HG02588 (cell line): ENCODE measurements at regions not wholly inside any gene's neighbourhood (a gene's known extent, or its start where the extent isn't known, plus 50 kb on each side); places are given as distances from the start of the nearest gene placed in this dataset.
"Not testable (repeated sequence)": the region's sequence is repeated elsewhere in the genome, so short reads cannot be mapped to it uniquely, and the experiment has no call there.

Source experiments
- ATAC-seq: cut with Tn5 transposase; IDR thresholded peaks from one replicate; pipeline ENCODE4 v1.9.1; 2021; ENCODE audit warnings: mild to moderate bottlenecking, moderate library complexity; ENCODE audit not compliant: unreplicated experiment

- peak; percentile 32 for ATAC-seq
These were observed 55.4 kb downstream of the TMEM121 start for GRCh38 chr14:105581551-105582341.

- ATAC-seq, result no peak
These were observed 56.3 kb downstream of the TMEM121 start for GRCh38 chr14:105582639-105583038.

- ATAC-seq, result not testable (repeated sequence)
These were observed 57.5 kb downstream of the TMEM121 start for GRCh38 chr14:105583914-105584313.

DNA sequence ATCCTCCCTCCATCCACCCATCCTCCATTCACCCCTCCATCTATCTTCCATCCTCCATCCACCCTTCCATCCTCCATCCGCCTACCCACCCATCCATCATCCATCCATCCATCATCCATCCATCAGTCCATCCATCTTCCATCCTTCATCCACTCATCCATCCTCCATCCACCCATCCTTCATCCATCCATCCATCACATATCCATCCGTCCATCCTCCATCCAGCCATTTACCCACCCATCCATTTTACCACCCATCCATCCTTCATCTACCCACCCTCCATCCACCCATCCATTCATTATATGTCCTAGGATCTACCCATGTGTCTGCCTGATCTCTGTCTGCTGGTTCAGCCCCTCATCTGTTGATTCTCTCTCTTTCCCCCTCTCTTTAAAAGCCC lies 58.9 kb downstream of the TMEM121 start:
- not testable (repeated sequence) for ATAC-seq

GRCh38 chr14:105585722-105586121 lies 59.3 kb downstream of the TMEM121 start:
- not testable (repeated sequence) for ATAC-seq

- not testable (repeated sequence) for ATAC-seq
These were observed 59.9 kb downstream of the TMEM121 start for GRCh38 chr14:105586144-105586872.

DNA sequence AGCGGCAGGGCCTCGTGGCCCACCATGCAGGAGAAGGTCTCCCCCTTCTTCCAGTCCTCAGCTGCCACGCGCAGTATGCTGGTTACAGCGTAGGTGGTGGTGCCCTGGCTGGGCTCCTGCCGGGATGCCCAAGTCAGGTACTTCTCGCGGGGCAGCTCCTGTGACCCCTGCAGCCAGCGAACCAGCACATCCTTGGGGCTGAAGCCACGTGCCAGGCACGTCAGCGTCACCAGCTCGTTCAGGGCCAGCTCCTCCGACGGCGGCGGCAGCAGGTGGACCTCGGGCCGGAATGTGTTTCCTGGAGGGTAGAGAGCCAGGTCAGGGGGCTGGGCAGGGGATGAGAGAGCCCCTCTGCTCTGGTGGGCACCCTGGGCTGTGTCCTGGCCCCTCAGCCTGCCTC lies 60.7 kb downstream of the TMEM121 start:
- ATAC-seq, result not testable (repeated sequence)

DNA sequence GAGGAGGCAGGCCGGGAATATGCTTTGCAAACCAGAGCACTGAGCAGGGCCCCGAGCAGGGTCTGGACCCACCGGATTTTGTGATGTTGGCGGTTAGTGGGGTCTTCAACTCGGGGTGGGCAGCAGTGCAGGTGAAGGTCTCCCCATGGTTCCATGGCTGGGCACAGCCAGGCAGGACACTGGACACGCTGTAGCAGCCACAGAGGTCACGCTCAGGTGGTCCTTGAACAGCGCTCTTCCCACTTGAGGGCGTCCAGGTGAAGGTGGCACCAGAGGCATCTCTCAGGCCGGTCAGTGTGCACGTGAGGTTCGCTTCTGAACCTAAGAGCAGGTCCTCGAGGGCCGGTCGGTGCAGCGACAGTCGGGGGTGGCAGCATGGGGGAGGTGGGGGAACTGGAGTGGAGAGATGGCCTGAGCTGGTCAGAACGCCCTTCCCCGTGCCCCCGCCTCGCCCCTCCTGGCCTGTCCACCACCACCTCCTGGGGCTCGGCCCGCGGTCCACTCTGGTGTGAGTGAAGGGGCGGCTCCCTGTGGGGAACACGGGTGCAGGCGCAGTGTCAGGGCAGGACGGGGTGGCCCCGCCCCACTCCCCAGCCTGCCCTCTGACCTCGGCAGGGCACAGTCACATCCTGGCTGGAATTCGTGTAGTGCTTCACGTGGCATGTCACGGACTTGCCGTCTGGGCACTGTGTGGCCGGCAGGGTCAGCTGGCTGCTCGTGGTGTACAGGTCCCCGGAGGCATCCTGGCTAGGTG lies 61.3 kb downstream of the TMEM121 start:
- ATAC-seq, result not testable (repeated sequence)

- ATAC-seq, result no peak
These were observed 62.0 kb downstream of the TMEM121 start for GRCh38 chr14:105588236-105588860.

DNA sequence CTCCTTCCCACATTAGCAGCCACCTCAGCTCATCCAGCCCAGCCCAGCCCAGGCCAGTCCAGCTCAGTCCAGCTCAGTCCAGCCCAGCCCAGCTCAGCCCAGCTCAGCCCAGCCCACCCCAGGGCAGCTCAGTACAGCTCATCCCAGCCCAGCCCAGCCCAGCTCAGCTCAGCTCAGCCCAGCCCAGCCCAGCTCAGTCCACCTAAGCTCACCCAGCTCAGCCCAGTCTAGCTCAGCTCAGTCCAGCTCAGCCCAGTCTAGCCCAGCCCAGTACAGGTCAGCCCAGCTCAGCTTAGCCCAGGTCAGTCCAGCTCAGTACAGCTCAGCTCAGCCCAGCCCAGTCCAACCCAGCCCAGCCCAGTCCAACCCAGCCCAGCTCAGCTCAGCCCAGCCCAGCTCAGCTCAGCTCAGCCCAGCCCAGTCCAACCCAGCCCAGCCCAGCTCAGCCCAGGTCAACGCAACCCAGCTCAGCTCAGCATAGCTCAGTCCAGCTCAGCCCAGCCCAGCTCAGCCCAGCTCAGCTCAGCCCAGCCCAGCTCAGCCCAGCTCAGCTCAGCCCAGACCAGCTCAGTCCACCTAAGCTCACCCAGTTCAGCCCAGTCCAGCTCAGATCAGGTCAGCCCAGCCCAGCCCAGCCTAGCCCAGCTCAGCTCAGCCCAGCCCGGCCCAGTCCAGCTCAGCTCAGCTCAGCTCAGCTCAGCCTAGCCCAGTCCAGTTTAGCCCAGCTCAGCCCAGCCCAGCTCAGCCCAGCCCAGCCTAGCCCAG lies 63.0 kb downstream of the TMEM121 start:
- no peak for ATAC-seq

DNA sequence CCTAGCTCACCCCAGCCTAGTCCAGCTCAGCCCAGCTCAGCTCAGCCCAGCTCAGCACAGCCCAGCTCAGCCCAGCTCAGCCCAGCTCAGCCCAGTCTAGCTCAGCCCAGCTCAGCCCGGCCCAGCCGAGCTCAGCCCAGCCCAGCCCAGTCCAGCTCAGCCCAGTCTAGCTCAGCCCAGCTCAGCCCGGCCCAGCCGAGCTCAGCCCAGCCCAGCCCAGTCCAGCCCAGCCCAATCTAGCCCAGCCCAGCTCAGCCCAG lies 63.5 kb downstream of the TMEM121 start:
- ATAC-seq, result not testable (repeated sequence)

DNA sequence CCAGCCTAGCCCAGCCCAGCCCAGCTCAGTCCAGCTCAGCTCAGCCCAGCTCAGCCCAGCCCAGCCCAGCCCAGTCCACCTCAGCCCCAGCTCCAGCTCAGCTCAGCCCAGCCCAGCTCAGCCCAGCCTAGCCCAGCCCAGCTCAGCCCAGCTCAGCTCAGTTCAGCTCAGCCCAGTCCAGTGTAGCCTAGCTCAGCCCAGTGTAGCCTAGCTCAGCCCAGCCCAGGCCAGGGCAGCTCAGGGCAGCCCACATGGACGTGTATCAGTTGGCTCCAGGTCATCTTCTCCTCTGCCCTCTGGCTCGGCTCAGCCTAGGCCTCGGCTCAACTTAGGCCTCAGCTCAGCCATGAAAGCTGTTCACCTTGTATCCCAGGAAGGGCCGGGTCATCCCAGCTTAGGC lies 64.7 kb downstream of the TMEM121 start:
- ATAC-seq, result no peak

- ATAC-seq, result not testable (repeated sequence)
These were observed 65.5 kb downstream of the TMEM121 start for GRCh38 chr14:105591792-105592341.

DNA sequence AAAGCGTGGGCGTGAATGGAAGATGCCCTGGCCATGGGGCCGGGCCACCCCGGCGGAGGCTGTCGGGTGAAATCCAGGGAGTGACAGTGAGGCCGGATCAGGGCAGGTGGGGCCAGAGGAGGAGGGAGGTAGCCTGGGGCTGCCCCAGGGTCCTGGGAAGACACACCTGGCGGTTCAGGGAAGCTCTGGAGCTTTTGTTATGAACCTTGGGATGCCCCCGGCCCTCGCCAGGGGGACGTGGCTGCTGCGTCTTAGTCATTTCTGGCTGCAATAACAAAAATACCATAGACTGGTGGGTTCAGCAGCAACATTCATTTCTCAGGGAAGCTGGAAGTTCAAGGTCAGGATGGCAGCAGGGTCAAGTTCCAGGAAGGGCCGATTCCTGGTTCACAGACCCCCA lies 66.3 kb downstream of the TMEM121 start:
- not testable (repeated sequence) for ATAC-seq

GRCh38 chr14:105595346-105595745 lies 69.0 kb downstream of the TMEM121 start:
- not testable (repeated sequence) for ATAC-seq

GRCh38 chr14:105596374-105596773 lies 70.0 kb downstream of the TMEM121 start:
- not testable (repeated sequence) for ATAC-seq

DNA sequence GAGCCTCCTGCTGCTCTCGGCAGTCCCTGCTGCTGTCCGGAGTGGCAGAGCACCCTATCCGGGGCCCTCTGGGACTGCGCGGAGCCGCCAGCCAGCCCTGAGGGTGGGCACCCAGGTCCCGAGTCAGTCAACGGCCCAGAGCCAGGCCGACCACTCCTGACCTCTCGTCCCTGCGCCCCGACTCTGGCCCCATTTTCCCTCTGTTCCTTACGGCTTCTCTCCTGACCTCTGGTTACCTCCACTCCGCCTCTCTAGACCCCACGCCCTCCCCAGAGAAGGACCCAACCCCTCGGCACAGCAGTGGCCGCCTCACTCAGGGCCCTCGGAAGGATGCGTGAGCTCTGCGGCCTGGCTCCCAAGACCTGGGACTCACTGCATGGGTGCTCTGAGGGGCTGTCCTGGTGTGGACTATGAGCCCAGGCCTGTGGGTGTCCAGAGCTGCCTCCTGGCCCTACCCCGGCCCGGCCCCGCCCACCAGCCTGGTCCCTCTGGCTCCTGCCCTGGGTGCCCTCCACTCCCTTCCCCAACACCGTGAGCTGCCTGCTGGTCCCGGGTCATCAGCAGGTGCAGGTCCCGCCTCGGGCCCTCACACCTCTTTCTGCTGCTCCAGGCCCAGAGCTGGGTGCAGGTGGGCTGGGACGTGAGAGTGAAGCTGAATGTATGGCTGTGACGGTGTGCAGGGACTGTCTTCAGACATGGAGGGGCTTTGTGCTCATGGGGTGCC lies 71.8 kb downstream of the TMEM121 start:
- ATAC-seq, result not testable (repeated sequence)

- not testable (repeated sequence) for ATAC-seq
These were observed 72.7 kb downstream of the TMEM121 start for GRCh38 chr14:105598925-105599586.
